GM18907 (cell line): ENCODE measurements at regions not wholly inside any gene's neighbourhood (a gene's known extent, or its start where the extent isn't known, plus 50 kb on each side); places are given as distances from the start of the nearest gene placed in this dataset.
A peak's percentile ranks its signal among the peaks of the same experiment; 100 is the strongest.

Source experiments
- ATAC-seq: cut with Tn5 transposase; IDR thresholded peaks from one replicate; pipeline ENCODE4 v1.9.1; 2021; ENCODE audit warnings: mild to moderate bottlenecking, moderate library complexity; ENCODE audit not compliant: unreplicated experiment

GRCh38 chr4:121277194-121278105, 103.4 kb downstream of the QRFPR start:
- peak; percentile 42 for ATAC-seq

DNA sequence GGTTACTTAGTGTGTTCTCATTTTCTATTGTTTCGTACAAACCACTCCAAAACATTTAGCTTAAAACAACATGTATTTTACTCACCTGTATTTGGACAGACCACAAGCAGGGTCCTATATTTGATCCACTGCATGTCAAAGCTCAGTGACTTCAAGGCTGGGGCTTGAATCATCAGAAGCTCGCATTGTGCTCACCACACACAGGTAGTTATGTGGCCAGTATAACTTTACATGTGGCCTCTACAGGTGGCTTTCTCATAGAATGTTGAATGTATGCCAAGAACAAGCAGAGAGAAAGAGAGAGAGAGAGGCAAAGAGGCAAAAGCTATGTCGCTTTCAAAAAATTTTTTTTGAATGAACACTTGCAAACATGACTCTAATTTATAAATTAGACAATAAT, 107.6 kb downstream of the QRFPR start:
- no peak for ATAC-seq

GRCh38 chr4:121272526-121272925, 108.3 kb downstream of the QRFPR start:
- peak; percentile 75 for ATAC-seq

DNA sequence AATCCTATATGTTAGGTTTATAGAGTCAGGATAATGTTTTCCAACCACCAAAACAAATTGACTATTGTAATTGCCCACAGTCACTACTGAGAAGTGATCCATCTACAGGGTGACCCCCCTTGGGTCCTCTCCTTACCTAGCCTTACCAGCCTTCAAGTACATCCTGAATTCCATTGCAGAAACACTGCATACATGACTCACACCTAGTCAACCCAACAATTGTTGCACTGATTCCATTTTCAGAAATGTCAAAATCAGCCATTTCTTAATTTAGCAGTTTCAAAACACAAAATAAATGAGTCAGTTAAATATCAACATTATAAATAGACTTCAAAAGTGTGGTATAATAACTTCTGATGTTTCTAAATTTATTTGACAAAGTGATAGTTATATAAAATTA, 106.3 kb upstream of the TNIP3 start:
- ATAC-seq, result no peak

- ATAC-seq, result no peak
Measured at GRCh38 chr4:121269001-121269400, 104.9 kb upstream of the TNIP3 start.

DNA sequence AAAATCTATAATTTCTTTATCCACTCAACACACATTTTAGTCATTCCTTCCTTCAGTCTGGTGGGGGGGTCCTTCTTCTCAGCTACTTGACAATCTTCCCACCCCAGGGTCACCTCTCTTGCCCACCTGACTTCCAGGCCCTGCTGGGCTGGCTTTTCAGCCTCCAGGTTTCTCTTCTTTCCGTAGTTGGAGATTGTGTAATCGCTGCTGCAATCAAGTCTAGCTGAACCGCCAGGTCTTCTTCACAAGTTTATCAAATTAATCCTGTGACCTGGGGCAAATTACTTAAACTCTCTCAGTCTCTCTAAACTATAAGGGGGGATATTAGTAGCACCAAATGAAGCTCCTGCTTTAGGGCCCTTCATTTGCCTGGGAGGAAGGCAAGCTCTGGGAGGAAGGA, 102.9 kb upstream of the TNIP3 start:
- ATAC-seq, result no peak

DNA sequence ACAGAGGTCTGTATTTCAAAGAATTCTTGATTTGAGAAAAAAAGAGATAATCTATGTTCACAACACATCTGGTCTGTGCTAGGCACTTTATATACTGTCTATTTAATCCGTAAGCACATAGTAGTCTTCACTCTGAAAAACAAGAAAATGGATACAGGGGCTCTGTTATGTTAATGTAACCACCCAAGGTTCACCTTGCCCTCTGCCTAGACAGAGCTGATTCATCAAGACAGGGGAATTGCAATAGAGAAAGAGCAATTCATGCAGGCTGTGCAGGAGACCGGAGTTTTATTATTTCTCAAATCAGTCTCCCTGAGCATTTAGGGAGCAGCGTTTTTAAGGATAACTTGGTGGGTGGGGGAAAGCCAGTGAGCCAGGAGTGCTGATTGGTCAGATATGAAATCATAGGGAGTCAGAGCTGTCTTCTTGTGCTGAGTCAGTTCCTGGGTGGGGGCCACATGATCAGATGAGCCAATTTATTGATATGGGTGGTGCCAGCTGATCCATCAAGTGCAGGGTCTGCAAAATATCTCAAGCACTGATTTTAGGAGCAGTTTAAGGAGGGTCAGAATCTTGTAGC, 92.9 kb upstream of the TNIP3 start:
- peak; percentile 4 for ATAC-seq

DNA sequence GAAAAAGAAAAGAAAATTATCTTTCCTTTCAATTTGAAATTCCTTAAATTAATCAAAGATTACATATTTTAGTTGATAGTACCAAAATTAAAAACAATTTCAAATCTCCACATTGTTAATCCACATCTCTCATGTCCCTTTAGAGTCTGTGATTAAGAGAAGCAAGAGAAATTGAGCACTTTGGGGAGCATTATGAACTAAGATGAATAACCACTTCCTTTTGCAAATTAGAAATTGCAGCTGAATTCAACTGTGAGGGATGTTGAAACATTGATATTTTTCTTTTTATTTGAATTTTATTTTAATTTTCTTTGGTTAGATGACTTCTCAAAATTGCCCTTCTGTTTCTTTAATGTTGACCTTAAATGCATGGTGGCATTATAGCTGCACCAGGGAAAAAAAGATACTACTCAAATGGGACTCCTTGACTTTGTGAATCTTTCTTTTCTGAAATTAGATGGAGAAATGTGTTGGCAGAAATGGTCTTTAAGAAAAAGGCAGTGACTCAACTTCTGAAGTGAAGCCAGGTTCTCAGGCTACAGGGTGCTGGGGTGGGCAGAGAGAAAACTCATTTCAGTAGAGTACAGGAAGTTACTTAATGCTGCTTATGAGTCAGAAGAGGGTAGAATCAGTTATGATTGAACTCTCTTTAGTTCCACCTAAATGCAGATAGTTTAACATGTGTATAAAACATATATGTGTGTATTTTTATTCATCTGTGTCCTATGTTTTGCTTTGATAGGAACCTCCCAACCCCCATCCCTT, 92.0 kb upstream of the TNIP3 start:
- peak; percentile 100 for ATAC-seq

GRCh38 chr4:121253961-121254360, 89.8 kb upstream of the TNIP3 start:
- no peak for ATAC-seq

DNA sequence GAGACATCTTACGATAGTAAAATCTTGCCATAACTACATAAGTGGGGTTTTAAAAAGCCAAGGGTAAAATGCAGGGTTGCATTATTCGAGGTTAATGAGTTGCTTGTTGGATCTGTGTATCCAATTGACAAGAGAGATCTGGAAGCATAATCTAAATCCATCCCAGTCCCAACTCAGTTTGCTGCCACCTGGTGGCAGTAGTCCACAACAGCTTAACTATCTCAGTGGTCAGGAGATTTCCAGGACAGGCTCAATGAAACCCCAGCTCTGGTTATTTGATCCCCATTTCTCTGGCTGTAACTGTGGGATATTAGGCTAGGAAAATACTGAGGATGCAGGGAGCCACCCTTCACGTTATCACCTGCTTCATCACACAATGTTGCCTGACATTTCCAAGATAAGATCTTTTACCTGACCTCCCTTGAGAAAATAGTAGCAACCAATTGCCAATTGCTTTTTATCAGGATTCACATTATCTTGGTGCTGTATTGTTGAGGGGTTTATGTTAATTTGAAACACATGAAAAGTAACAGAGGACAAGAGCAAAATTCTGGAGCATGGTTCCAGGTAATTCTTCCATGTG, 88.2 kb upstream of the TNIP3 start:
- ATAC-seq, result peak; percentile 47

GRCh38 chr4:121248747-121249146, 84.6 kb upstream of the TNIP3 start:
- ATAC-seq, result no peak

DNA sequence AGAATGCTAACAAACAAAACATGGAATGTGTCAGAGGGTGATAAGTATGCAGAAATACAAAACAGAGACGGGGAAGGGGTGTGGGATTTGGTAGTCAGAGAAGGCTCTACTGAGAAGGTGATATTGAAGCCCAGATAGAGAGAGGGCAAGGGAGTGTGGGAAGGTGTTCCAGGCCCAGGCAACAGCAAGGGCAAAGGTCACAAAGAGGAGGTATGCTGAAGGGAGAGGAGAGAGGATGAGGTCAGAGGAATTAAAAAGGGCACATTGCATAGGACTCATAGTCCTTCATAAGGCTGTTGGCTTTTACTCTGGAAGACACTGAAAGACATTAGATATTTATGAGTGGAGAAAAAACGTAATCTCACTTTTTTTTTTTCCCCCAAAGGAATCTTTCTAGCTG, 82.6 kb upstream of the TNIP3 start:
- ATAC-seq, result no peak

- no peak for ATAC-seq
Measured at GRCh38 chr4:121243485-121243884, 79.4 kb upstream of the TNIP3 start.

- ATAC-seq, result no peak
Measured at GRCh38 chr4:121242188-121242750, 78.1 kb upstream of the TNIP3 start.

DNA sequence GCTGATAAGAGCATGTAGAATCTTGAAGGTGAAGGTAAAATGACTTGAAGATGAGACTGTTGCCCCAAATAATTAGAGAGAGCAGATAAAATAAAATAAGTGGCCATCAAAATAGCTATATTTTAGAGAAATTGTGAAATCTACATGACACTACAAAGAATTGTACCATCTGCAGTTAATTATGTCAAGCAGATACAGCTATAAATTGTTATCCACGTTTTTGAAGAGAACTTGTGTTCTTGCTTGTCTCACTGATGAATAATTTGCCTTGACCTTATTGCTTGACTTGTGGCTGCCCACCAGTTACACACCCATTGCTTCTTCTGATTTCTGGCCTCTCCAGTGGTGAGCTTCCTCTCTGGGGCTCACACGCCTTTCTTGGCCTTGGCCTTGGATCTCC, 75.8 kb upstream of the TNIP3 start:
- no peak for ATAC-seq

GRCh38 chr4:121238461-121238860, 74.3 kb upstream of the TNIP3 start:
- ATAC-seq, result no peak

GRCh38 chr4:121237069-121237399, 72.9 kb upstream of the TNIP3 start:
- no peak for ATAC-seq

- ATAC-seq, result no peak
Measured at GRCh38 chr4:121236353-121237068, 72.4 kb upstream of the TNIP3 start.

- no peak for ATAC-seq
Measured at GRCh38 chr4:121233982-121234381, 69.9 kb upstream of the TNIP3 start.

GRCh38 chr4:121229993-121230392, 65.9 kb upstream of the TNIP3 start:
- no peak for ATAC-seq

- ATAC-seq, result no peak
Measured at GRCh38 chr4:121228848-121229247, 64.7 kb upstream of the TNIP3 start.
